Fibroblast of upper back skin (primary cell): ENCODE measurements at regions not wholly inside any gene's neighbourhood (a gene's known extent, or its start where the extent isn't known, plus 50 kb on each side); places are given as distances from the start of the nearest gene placed in this dataset.
"Not testable (repeated sequence)": the region's sequence is repeated elsewhere in the genome, so short reads cannot be mapped to it uniquely, and the experiment has no call there.

Experiments
- DNase-seq: peaks from one replicate; pipeline ENCODE4 v3.0.0-alpha.2; 2013

- no peak for DNase-seq
Observed at GRCh38 chr2:7649461-7650228, 732.4 kb downstream of the RNF144A start.

GRCh38 chr2:7653617-7654016, 736.4 kb downstream of the RNF144A start:
- DNase-seq = no peak

- no peak for DNase-seq
Observed at GRCh38 chr2:7655629-7656028, 738.4 kb downstream of the RNF144A start.

DNA sequence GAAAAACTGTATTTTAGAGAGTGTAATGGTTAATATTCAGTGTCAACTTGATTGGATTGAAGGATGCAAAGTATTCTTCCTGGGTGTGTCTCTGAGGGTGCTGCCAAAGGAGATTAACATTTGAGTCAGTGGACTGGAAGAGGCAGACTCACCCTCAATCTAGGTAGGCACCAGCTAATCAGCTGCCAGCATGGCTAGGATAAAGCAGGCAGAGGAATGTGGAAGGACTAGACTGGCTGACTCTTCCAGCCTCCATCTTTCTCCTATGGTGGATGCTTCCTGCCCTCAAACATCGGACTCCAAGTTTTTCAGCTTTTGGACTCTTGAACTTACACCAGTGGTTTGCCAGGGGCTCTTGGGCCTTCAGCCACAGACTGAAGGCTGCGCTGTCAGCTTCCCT, 740.3 kb downstream of the RNF144A start:
- DNase-seq = not testable (repeated sequence)

GRCh38 chr2:7658486-7658885, 741.3 kb downstream of the RNF144A start:
- no peak for DNase-seq

DNA sequence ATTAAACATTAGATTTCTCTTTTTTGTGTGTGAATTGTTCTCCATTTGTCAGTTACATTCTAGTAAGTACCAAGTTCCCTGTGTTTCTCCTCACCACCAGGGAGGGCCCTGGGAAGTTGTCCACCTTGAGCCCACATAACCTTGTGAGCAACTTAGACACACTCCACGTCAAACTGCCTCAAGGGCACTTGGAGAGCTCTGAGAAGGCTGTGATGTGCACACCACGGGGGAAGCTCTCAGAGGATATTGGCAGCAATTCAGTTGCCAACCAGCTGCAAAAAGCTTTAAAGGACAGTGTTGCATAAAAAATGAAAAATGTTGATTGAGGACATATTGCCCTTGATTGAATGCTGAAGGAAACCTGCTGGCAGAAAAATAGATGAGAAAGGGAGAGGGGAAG, 743.6 kb downstream of the RNF144A start:
- DNase-seq = peak; percentile 7

DNA sequence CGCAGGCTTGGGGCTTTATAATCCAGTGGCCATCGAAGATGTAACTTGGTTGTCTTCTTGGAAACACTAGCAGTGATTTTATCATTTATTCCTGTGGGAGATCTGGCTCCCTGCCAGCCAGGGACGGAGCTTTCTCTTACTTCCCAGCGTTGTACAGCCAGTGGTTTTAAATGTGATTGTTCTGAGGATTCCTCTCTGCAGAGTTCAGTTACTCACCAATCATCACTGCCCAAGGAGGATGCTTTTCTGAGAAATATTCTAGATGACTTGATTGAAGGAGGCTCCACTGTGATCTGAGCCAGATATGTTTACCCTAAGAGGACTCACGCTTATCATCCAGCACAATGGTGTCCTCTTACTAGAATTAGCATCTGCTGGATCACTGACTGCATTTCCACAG, 744.3 kb downstream of the RNF144A start:
- DNase-seq = peak; percentile 57

- no peak for DNase-seq
Observed at GRCh38 chr2:7665880-7666279, 748.7 kb downstream of the RNF144A start.

DNA sequence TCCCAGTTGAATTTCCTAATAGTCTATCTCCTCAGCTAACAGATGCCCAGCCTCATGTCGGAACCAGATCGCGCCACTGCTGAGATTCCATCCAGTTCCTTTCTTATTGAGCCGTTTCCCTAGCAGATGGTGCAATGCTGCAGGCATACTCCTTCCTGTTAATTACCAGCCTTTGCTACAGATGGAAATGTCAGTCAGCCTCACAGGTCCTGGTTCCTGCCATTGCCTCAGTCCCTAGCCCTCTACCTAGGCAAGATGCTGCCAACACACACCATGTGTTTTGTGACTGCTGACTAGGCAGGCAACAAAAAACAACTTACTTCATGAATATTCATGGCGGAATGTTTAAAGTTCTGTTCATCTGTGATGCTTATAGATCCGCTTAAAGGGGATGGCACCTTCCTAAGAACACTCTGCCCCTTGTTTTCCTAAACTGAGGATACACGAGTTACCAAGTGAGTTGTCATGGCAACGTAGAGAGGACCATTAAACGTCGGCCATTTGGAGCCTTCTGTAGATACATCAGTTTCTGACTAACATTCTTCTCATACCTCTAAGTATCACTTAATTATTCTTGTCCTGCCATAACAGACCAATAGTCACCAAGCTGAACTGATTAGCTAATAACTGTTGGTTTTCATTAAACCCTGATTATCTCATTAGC, 749.5 kb downstream of the RNF144A start:
- no peak for DNase-seq

DNA sequence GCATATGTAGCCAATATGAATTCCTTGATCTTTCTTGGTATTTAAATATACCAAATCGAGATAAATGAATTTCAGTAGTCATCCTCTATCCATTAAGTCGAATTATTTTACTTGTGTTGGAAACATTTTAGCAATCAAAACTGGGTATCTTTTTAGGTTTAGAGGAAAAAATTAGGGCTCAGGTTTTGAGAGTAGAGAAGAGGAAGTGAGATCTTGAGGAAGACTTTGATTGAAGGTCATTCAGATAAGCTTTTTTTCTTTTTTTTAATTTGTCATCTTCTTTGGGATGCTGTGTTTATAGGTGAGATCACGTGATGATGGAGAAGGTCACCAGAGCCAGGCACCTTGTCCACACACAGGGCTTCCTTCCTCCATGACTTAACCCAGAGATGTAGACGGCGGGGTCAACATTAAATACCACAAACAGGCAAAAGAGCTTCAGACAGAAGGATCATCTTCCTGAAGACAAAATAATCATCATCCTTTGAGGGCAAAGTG, 750.1 kb downstream of the RNF144A start:
- no peak for DNase-seq

DNA sequence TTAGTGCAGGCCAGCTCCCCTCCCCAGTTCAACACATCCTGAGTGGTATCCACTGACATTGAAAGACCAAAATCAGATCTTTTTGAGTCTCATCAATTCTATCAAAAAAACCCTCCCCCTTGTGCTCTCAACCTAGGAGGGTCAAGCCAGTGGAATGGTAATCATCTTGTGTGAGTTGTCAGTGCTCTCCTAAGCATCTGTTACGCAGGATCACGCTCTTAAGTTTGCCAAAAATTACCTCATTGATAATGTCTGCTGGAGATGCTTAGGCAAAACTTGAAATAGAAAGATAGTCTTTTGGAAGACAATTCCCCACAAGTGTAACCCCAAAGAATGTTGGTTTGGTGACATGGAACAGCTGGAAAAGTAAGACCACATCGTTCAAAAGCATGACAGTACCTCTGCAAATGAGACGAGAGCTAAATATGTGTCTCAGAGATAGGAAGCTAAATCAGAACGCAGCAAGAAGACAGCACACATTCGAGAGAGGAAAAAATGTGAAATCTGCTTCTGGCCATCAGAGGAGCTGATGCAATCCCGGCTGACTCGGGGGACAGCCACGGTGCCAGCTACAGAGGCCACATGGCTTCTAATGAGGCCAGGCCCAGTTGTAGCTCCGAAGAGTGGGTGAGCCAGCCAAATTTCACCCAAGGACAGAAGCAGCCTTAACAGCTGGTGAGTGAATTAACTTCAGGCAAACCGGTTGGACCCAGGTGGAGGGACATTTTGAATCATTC, 753.9 kb downstream of the RNF144A start:
- peak; percentile 56 for DNase-seq

DNA sequence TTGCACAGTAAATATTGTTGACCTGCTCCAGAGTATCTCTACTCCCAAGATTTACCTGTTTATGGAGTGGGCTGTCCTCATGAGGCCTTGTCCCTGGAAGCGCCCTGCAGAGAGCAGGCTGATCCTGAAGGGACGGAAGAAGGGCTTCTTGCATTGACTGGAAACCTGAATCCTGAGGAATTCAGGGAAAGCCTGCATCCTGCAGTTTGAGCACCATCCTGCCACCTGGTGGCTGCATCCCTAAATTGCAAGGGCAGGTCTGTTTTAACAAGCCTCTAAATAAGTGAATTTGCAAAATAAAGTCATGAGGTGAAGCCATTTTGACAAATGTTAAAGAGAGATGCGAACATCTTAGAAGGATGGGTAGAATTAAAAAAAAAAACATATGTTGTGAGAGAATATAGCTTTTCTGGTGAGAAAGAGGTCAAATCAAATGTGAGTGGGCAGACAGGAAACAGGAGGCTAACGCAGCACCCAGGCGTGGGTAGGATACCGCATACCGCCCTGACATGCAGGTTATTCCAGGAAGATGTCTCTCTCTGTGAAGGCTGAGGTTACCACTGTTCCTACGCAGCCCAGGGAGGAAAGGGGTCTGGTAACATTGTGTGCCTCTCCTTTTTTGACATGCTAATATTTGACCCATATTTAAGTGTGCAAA, 754.9 kb downstream of the RNF144A start:
- peak; percentile 56 for DNase-seq

- DNase-seq = no peak
Observed at GRCh38 chr2:7672685-7673071, 755.5 kb downstream of the RNF144A start.

DNA sequence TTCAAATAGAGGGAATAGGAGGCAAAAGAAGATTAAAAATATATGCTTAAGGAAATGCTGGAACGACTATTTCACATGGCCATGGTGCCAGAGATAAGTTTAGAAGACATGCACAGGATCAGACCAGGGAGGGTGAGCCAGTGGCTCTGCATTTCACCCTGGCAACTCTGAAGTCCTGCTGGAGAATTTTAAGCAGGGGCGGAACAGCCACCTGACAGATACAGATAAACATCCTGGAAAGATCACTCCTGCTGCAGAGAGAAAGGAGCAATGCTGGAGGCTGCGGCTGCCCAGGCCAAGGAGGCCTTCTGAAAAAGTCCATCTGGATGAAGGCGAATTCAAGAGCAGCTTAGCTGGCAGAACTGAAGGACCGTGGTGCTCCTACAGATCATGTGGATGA, 755.9 kb downstream of the RNF144A start:
- no peak for DNase-seq

DNA sequence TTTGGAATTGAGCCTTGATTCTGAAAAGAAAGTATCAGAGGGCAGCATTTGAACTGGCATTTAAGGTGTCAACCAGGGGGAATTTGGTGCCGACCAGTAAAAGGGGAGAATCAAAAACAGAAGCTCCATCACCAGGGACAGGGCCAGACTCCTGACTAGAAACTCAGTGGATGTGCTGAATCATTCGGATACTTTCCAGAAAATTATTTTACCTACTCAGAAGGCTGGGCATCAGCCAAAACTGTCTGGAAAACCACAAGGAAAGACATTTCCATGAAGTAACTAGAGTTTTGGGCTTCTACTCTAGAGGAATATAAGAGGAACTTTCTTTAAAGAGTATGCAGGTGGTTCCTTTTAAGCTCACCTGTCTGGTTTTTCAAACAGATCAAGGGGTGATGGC, 756.6 kb downstream of the RNF144A start:
- DNase-seq = peak; percentile 90

GRCh38 chr2:7674606-7675005, 757.4 kb downstream of the RNF144A start:
- DNase-seq = peak; percentile 20

GRCh38 chr2:7676714-7677113, 759.5 kb downstream of the RNF144A start:
- no peak for DNase-seq

GRCh38 chr2:7681881-7682461, 764.8 kb downstream of the RNF144A start:
- DNase-seq = no peak

DNA sequence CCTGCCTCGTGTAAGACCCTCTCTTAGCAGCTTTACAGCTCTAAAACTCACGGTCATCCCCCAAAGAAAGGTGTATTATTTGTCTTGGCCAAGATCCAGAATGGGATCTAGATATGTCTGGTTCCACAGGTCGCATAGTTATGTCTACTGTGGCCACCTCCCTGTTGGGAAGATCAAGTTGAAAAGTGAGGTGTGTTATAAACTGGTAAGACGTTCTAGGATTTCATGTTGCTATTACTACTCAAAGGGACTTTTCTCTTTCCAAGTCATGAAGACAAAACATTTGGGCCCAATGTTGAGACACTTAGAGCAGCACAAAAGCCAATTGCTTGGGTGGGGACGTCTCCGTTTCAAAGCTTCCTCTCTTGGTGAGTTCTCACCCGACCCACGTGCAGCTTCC, 766.0 kb downstream of the RNF144A start:
- no peak for DNase-seq

GRCh38 chr2:7683708-7684107, 766.5 kb downstream of the RNF144A start:
- no peak for DNase-seq

DNA sequence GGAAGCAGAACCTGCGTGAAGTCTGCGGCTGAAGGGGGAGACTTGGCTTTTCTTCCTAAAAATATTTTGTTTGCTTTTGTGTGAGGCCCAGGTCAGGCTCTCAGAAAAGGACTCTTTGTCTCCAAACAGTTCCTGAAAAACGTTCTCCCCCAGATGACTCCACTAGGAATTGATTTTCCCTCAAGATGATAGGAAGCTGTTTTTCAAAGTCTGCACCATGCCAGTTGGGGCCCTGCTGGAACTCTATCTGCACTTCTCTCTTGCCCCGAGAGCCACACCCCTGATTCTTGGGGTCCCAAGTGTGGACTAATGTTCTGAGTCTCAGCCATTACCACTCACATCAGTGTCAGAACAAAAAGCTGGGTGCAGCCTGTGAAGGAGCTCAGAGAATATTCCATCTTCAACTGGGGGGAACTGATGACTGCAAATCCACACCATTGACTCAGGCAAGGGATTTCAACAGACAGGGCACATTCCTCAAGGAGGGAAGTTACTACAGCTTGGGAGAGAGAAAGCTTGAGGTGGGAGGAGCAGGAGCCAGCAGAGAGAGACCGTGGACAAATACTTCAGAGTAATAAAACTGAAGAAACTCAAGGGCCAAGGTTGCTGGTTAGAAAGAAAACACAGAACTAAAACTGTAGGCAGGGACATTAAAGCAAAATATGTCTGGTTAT, 768.3 kb downstream of the RNF144A start:
- peak; percentile 90 for DNase-seq

DNA sequence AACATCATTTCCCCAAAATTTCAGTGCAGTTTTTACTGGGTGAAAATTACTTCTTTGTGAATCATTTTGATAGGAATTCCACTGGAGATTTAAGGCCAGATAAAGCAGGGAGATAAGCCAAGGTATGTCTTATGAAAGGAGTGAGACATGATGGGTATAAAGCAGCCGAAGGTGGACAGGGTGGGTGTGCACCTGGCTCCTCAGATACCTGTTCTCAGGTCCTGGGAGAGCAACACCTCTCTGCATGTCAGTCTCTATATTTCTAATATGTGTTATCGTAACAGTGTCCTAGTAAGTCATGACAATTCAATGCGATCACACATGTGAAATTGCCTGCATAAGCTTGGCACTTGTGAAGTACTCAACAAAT, 768.8 kb downstream of the RNF144A start:
- DNase-seq = no peak
